Astrocyte of the spinal cord (primary cell): ENCODE measurements at regions not wholly inside any gene's neighbourhood (a gene's known extent, or its start where the extent isn't known, plus 50 kb on each side); places are given as distances from the start of the nearest gene placed in this dataset.

Experiments used
- DNase-seq: peaks from one replicate; pipeline ENCODE4 v3.0.0; 2011; ENCODE audit warnings: low read depth, low spot score
- H3K4me3 ChIP-seq: 2 replicates; pipeline ENCODE4 v1.5.1; 2011; ENCODE audit warnings: low read depth, mild to moderate bottlenecking, low read length, moderate library complexity
- in situ Hi-C: cut with HindIII; loops from 2 replicates; pipeline ENCODE4 v1.10.0; 2017; ENCODE audit warnings: low sequenced_read_pairs
- TF ChIP-seq, protein P1 (sequence below): IDR thresholded peaks from 2 replicates; pipeline ENCODE4 v1.5.1; 2012; ENCODE audit warnings: low read depth, mild to moderate bottlenecking, low read length, inconsistent platforms

- H3K4me3 ChIP-seq, result no peak overlapping the region
- TF ChIP-seq, protein P1, sequence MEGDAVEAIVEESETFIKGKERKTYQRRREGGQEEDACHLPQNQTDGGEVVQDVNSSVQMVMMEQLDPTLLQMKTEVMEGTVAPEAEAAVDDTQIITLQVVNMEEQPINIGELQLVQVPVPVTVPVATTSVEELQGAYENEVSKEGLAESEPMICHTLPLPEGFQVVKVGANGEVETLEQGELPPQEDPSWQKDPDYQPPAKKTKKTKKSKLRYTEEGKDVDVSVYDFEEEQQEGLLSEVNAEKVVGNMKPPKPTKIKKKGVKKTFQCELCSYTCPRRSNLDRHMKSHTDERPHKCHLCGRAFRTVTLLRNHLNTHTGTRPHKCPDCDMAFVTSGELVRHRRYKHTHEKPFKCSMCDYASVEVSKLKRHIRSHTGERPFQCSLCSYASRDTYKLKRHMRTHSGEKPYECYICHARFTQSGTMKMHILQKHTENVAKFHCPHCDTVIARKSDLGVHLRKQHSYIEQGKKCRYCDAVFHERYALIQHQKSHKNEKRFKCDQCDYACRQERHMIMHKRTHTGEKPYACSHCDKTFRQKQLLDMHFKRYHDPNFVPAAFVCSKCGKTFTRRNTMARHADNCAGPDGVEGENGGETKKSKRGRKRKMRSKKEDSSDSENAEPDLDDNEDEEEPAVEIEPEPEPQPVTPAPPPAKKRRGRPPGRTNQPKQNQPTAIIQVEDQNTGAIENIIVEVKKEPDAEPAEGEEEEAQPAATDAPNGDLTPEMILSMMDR, result no peak
- DNase-seq, result no peak
- in situ Hi-C loops, result no loop called here
These were observed 821.6 kb upstream of the ZEB2 start for GRCh38 chr2:145341536-145341935.

- no peak overlapping the region for H3K4me3 ChIP-seq
- in situ Hi-C loops, result no loop called here
- no peak for DNase-seq
- TF ChIP-seq, protein P1, result no peak
These were observed 819.7 kb upstream of the ZEB2 start for GRCh38 chr2:145339646-145340045.

DNA sequence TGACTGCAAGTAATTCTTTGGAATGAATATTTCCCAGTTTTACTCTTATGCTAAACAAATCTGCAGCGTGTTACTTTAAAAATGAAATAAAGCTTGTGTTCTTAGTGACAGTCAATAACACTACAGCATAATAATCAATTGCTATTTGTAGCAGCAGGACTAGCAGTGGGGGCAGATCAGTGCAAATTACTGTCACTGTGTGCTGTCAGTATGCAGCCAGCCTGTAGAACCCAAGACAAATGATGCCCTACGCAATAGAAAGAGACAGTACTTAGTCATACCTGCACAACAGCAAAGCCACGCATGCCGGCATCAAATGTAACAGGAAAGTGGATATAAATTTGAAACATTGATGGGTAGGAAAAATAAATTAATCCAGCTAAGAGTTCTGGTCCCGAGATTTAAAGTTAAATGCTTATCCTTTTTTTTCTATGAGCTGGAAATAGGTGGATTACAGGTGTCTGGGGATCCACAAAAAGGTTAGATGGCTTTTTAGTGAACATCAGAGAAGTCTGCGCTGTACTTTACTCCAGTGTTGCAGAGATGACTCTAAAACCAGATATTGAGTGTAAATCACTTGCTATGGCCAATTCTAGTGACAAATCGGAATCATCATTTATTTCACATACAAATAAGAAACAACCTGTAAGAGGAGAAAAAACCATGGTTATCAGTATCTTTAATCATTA, 812.4 kb upstream of the ZEB2 start:
- TF ChIP-seq, protein P1, result no peak
- no peak overlapping the region for H3K4me3 ChIP-seq
- no peak for DNase-seq
- in situ Hi-C loops, result no loop called here

- H3K4me3 ChIP-seq, result no peak overlapping the region
- in situ Hi-C loops, result no loop called here
- TF ChIP-seq, protein P1, result no peak
- DNase-seq, result no peak
These were observed 810.1 kb upstream of the ZEB2 start for GRCh38 chr2:145329971-145330370.

DNA sequence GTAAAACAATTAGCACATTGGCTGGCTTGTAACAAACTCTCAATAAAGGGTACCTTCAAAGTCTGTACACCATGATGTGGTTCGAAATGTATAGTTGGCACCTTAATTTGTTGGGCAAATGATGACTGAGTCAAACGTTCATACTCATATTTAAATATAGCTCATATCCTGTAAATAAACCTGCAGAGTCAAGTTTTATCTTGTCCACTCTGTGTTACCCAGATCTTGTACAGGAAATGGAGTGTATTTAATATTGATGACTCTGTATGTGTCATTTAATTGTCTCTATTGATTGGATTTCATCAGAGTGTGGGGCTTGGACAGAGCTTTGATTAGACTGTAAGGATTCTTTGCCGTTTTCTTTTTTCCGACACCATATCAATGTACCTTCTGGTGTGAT, 805.6 kb upstream of the ZEB2 start:
- TF ChIP-seq, protein P1, result no peak
- no peak for DNase-seq
- H3K4me3 ChIP-seq, result no peak overlapping the region
- in situ Hi-C loops, result no loop called here

DNA sequence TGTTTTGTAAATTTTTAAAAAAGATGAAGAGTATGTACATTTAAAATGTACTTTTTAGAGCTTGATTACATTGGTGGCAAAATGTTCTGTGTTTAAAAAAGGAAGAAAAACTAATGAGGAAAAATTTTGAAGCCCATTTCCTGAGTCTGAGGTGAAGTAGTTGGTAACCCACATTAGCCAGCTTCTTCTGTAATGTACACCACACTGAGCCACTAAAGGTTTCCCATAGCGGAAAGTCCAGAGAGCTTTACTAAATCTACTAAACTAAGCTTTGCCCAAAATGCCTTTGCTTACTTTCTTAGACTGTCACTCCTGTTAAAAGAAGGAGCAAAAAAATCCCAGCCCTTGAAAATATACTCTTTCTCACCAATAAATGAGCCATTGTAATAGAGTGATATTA, 804.8 kb upstream of the ZEB2 start:
- no peak for DNase-seq
- TF ChIP-seq, protein P1, result no peak
- no peak overlapping the region for H3K4me3 ChIP-seq
- in situ Hi-C loops, result no loop called here

- TF ChIP-seq, protein P1, result no peak
- H3K4me3 ChIP-seq, result no peak overlapping the region
- in situ Hi-C loops, result no loop called here
- DNase-seq, result peak; percentile 18
These were observed 803.6 kb upstream of the ZEB2 start for GRCh38 chr2:145323512-145323911.
